ENCODE measurements at regions not wholly inside any gene's neighbourhood (a gene's known extent, or its start where the extent isn't known, plus 50 kb on each side); places are given as distances from the start of the nearest gene placed in this dataset.
"Not testable (repeated sequence)": the region's sequence is repeated elsewhere in the genome, so short reads cannot be mapped to it uniquely, and the experiment has no call there.

DNA sequence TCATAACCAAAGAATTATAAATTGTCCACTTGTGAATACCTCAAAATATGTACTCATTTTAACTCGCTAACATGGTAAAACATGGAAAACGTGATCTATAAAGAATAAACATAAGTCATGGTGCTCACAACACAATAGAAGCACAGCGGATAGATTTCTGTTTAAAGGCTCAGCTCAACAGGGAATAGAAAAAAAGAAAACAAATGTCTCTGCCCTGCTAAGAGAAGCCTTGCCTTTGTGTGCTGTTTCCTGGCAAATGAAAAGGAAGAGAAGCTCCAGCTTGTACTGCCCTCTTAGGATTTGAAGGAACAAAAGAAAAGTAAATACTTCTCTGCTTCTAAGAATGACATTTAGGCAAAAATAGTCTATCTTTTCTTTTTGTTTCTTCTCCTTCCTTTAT, 121.0 kb upstream of the KRR1 start:
- no peak for ATAC-seq (ENCODE audit: poor library complexity)
- intact Hi-C loops (cut with DNase I): no loop called here
- DNase-seq: no peak

DNA sequence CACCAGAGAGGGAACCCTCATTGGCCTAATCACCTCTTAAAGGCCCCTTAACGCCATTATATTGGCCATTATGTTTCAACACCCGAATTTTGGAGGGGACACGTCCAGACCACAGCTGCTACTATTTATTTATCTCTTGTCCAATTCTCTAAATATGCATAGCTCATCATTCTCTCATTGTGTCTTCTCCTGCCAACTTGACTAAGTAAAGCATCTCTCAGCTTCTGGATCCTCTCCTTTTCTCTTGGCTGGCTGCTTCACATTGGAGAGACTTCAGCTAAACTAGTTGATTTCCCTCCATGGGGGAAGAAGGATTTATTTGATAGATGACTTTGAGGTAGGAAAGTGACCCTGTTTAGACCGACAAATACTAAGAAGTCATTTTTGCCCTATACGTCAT, 120.4 kb upstream of the KRR1 start:
- intact Hi-C loops (cut with DNase I): no loop called here
- ATAC-seq (ENCODE audit: poor library complexity): no peak
- DNase-seq: no peak

DNA sequence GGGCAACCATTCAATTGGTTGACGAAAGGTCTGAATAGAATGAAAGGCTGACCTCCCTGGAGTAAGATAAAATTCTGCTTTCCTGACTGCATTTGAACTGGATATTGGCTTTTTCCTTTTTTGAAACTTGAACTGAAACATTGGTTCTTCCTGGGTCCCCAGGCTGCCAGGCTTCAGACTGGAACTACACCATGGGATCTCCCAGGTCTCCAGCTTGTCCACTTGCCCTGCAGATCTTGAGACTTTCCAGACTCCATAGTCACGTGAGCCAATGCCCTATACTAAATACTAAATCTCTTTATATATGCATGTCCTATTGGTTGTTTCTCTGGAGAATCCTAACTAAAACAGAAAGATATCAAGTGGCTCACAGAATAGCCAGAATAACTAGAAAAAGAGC, 118.7 kb upstream of the KRR1 start:
- no peak for DNase-seq
- no peak for ATAC-seq (ENCODE audit: poor library complexity)
- intact Hi-C loops (cut with DNase I): no loop called here

DNA sequence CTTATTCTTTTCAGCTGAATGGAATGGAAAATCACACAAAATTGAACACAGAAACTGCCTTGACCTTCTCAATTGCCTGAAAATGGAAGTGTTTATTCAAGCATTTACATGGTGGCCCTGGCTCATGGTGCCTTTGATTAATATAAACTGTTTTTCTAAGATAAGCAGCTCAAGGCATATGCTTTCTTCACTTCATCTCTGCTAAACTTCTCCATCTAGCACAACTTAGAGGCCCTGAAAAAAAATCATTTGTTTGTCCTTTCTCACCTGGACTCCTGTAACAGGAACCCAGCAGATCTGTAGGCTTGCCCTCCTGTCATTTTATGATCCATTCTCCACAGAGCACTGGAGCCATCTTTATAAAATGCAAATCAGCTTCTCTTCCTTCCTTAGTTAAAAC, 117.5 kb upstream of the KRR1 start:
- ATAC-seq (ENCODE audit: poor library complexity) (no peak), DNase-seq (no peak)
- intact Hi-C loops (cut with DNase I): loop anchor here (10.0 kb wide), 1 partner anchor 406 kb away; the partner anchor contains the start of gene PHLDA1

DNA sequence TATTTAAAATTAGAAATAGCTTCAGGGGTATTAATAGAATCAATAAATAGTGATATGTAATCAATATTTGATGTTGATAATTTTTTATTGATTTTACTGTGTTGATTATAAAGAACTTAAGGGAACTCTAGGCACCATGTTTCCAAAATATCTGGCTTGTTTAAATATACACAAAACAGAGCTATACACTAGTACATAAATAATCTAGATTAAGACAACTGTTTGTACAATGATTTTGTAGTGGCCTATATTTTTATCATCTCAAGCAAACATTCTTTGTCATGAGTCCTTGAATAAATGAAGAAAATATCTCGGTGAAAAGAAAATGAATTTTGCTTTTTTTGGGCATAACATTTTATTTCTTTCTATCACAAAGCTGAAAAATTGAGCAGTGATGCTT, 117.1 kb upstream of the KRR1 start:
- DNase-seq (no peak), ATAC-seq (ENCODE audit: poor library complexity) (no peak)
- intact Hi-C loops (cut with DNase I): loop anchor here (10.0 kb wide), 1 partner anchor 406 kb away; the partner anchor contains the start of gene PHLDA1

DNA sequence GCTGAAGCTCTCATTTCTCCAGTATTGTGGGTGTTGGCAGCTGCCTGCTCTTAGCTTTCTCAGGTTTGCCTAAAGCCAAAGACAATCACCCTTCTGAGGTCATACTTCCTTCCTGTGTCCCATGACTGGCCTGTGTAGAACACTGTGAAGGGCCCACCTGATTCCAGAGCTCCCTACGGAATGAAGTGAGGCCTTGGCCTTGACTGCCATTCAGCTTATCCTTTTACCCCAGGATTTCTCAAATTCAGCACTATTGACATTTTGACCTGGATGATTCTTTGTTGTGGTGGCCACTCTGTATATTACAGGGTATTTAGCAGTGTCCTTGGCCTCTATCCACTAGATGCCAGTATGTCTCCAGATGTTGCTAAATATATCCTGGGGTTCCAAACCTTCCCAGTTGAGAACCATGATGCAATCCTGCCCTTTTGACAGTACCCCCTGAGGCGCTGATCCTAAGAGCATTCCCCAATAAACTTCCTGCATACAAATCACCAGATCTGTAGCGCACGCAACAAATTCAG, 112.3 kb upstream of the KRR1 start:
- no peak for DNase-seq

DNA sequence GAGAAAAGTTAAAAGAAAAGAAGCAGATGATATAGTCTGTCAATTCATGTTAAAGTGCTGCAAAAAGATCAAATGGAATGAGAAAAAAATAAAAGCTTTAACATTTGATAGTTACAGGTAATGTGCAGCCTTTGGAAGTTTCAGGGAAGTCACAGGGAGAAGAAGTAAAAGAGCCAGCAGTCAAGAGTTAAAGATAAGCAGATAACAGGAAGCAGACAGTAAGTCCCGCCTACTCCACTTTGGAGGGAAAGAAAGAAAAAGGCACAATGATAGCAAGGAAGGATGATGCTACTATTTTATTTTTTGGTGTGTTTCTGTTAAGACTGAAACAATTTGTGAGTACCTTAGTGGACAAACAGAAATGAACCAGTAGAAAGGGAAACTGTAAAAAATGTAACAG, 111.1 kb upstream of the KRR1 start:
- DNase-seq (no peak), ATAC-seq (ENCODE audit: poor library complexity) (no peak)
- intact Hi-C loops (cut with DNase I): loop anchor here (10.0 kb wide), 1 partner anchor 412 kb away; the partner anchor contains the start of gene PHLDA1

More for the DNA sequence above, 112.3 kb upstream of the KRR1 start:
- intact Hi-C loops (cut with DNase I): loop anchor here (10.0 kb wide), 1 partner anchor 411 kb away; the partner anchor contains the start of gene PHLDA1
- ATAC-seq (ENCODE audit: poor library complexity): peak; percentile 91

DNA sequence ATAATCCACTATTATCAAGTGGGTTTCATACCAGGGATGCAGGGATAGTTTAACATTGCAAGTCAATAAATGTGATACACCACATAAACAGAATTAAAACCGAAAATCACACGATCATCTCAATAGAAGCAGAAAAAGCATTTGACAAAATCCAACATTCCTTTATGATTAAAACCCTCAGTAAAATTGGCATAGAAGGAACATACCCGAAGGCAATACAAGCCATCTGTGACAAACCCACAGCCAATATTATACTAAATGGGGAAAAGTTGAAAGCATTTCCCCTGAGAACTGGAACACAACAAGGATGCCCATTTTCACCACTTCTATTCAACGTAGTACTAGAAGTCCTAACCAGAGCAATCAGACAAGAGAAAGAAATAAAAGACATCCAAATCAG, 103.0 kb upstream of the KRR1 start:
- intact Hi-C loops (cut with DNase I); DNase-seq: not testable (repeated sequence)

DNA sequence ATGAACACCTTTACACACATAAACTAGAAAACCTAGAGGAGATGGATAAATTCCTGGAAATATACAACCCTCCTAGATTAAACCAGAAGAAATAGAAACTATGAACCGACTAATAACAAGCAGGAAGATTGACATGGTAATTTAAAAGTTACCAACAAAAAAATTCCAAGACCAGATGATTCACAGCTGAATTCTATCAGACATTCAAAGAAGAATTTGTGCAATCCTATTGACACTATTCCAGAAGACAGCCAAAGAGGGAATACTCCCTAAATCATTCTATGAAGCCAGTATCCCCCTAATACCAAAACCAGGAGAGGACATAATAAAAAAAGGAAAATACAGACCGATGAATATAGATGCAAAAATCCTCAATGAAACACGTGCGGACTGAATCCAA, 102.6 kb upstream of the KRR1 start:
- ATAC-seq (ENCODE audit: poor library complexity): no peak

More for the DNA sequence above, 103.0 kb upstream of the KRR1 start:
- not testable (repeated sequence) for ATAC-seq (ENCODE audit: poor library complexity)

DNA sequence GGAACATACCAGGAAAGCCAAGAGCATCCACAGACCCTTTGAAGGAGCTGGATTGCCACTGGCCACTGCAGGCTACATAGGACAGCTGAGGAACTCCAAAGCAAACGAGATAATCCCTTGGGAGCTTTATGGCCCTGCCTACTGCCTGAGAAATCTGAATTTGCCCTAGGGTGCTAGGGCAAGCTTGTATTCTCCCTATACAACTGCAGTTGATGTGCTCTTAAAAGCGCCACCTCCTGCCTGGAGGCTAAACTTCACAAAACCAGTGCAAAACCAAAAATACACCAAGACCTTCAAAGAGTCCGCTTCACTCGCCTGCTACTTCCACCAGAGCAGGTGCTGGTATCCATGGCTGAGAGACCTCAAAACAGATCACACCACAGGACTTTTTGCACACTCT, 99.6 kb upstream of the KRR1 start:
- DNase-seq (no peak), ATAC-seq (ENCODE audit: poor library complexity) (no peak)
- intact Hi-C loops (cut with DNase I): no loop called here

More for the DNA sequence above, 102.6 kb upstream of the KRR1 start:
- no peak for DNase-seq
- intact Hi-C loops (cut with DNase I): no loop called here

DNA sequence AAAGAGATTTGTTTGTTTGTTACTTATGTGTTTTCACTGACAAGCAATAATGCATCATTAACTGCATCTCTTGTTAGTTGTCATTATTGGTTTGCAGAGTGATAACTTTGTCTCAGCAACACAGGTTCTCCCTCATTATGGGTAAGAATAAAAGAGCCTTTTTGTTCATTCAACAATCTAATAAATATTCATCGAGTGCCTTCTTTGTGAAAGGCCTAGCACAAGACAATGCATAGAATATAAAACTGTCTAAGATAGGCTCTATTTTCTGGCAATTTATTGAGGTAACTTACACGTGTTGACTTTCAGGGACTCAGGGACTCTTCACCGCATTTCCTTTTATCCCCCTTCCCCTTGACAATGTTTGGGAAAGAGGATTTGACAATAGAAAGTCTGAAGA, 95.5 kb upstream of the KRR1 start:
- ATAC-seq (ENCODE audit: poor library complexity) (no peak), DNase-seq (no peak)
- intact Hi-C loops (cut with DNase I): no loop called here

DNA sequence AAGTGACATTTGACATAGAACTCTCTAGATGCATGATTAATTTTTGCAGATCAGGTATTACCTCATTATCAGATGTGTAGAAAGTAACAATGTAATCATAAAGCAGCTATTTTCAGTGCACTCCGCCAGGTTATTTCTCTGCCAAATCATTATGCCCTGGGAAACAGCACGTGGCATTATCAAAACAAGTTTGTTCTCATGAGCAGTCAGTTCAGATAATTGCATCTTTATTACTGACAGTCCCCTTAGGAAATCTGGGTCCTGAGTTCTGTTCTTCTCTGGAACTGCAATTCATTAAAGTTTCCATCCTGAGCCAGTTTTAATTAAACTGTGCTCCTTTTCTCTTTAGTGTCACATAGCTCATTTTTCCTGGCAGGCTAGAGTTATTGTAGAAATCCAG, 94.7 kb upstream of the KRR1 start:
- intact Hi-C loops (cut with DNase I): no loop called here
- DNase-seq (no peak), ATAC-seq (ENCODE audit: poor library complexity) (no peak)

DNA sequence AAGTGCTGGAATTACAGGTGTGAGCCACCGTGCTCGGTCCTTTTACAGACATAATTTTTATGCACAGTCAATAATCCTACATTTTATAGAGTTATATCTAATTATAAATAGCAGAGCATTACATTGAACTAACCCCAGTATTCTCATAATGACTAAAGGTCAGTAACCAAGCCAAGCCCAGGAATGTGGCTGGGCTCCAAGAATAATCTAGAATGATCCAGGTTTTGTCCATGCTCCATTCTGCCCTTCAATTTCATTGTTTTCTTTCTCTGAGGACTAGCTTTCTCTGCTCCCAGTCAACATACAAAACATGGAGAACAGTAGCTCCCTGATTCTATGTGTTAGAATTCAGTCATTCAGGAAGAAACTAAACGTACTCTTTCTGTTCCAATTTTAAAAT, 92.1 kb upstream of the KRR1 start:
- ATAC-seq (ENCODE audit: poor library complexity): no peak
- DNase-seq: no peak
- intact Hi-C loops (cut with DNase I): no loop called here

DNA sequence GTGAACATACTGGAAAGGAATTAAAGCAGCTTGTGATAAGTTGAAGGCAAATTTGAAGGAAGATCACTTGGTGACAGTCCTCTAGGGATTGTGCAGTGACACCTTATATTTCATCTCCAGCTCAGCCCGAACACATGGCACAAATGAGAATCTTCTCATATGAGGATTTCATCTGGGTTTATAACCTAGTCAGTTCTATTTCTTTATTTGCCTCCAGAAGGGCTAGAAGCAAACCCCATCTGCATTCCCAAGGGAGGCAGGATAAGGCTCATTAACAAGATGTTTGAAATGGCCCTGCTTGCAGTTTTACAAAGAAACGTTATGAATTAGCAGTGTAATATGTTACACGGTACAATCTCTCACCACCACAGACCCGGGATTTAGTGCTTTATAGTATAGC, 90.7 kb upstream of the KRR1 start:
- ATAC-seq (ENCODE audit: poor library complexity) (no peak), DNase-seq (no peak)
- intact Hi-C loops (cut with DNase I): no loop called here

DNA sequence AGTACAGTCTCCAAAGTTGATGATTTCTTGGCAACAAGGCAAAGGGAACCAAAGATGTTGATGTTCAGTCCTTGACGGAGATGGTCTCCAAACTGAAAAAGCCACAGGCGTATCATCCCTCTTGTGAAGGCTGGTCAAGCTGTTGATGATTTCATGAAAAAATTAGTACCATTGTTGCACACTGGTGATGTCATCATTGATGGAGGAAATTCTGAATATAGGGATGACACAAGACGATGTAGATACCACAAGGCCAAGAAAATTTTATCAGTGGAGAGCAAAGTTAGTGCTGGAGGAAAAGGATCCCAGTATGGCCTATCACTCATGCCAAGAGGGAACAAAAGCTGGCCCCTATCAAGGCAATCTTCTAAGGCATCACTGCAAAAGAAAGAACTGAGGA, 88.7 kb upstream of the KRR1 start:
- intact Hi-C loops (cut with DNase I): no loop called here
- DNase-seq (no peak), ATAC-seq (ENCODE audit: poor library complexity) (no peak)

DNA sequence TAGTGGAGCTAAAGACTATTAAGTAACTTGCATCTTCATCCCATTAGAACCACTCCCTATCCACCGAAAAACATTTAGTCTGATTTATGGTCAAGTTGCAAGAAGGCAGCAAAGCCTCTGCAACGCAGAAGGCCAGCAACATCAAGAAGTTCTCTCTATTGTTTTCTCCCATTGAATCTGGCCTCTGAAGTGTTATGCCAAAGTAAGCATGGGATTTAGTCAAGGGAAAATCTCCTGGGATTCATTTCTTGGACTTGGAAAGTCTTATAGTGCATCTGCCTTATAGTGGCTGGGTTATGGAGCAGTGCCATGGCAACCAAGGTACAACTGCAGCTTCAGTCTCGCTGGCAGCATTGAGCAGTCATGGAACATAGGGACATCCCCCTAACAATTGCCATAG, 87.7 kb upstream of the KRR1 start:
- intact Hi-C loops (cut with DNase I): no loop called here
- DNase-seq (no peak), ATAC-seq (ENCODE audit: poor library complexity) (no peak)

DNA sequence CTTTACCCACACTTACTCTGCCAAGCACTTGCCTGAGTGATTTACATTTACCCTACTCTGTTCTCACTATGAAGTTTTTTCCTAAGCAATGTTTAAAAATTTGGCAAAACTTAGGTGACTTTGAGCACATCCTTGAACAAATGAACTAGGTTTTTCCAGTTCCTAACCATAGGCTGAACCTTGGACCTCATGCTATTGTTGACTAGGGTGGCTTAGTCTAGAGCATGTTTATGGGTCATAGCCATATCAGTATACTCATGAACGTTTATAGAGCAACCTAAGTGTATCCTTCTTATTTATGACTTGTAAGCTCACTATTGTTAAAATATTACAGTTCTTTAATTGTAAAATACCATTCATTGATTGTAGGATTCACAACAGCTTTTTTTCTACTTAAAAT, 85.0 kb upstream of the KRR1 start:
- ATAC-seq (ENCODE audit: poor library complexity): no peak
- DNase-seq: no peak
- intact Hi-C loops (cut with DNase I): no loop called here

DNA sequence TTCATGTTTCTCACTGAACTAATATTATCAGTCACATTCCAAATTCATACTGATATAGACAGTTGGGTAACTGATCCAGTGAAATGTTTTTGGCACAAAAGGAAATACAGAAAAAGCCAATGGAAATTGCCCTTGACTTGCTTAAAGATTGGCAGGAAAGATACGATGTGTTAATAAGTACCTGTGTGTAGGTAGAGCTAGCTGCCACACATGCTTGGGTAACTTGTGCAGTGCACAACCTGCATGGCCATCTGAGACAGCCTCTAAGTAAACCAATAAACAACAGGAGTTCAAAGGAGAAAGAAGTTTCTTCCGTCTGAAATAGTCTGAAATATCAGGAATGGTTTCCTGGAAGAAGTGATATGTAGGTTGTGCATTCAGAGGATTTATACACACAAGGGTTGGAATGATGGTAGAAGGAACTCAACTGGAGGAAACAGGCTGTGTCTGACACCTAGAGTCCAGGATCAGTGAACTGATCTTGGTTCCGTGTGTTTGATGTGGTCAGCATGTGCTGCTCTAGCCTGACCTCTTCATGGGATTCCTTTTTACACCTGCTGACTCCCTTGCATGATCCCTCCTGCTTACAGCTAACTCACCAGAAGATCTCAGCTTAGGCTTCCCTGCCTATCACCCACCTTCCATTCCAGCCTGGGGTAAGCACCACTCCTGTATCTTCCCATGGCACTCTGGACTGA, 81.4 kb upstream of the KRR1 start:
- intact Hi-C loops (cut with DNase I): no loop called here
- DNase-seq (no peak), ATAC-seq (ENCODE audit: poor library complexity) (no peak)

DNA sequence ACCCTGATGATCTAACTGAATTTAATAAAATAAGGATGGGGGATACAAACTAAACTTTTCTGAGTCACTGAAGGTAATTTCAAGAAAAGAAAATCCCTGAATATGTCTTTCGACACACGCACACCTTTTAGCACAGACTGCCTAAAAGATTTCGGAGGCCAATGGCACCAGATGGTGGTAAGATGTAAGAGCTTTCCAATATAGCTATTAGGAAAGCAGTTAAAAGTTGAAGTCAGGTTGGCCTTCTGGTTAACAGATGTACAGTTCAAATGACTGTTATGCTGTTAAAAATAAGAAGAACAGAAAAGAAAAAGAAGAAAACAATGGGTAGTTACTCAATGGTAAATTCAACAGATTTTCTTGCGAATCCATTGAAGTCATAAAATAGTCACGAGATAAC, 80.7 kb upstream of the KRR1 start:
- no peak for ATAC-seq (ENCODE audit: poor library complexity)
- DNase-seq: no peak
- intact Hi-C loops (cut with DNase I): no loop called here

DNA sequence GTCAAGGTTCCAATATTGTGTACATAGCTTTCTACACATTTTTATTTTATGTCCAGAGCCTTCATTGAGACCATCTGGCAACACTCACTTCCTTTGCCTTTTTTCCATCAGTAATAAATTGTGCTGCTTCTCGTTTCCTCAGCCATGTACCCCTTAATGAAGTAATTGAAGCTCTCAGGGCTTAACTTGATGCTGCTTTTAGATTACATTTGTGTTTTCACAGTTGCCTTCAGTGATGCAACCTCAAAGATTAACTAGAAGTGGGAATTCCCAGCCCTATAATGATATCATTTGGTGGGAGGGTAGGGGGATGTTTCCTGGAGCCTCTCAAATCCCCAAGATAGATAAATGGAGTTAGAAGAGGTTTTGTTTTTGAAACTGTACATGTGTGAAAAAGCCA, 80.2 kb upstream of the KRR1 start:
- ATAC-seq (ENCODE audit: poor library complexity): no peak
- intact Hi-C loops (cut with DNase I): no loop called here
- DNase-seq: no peak

DNA sequence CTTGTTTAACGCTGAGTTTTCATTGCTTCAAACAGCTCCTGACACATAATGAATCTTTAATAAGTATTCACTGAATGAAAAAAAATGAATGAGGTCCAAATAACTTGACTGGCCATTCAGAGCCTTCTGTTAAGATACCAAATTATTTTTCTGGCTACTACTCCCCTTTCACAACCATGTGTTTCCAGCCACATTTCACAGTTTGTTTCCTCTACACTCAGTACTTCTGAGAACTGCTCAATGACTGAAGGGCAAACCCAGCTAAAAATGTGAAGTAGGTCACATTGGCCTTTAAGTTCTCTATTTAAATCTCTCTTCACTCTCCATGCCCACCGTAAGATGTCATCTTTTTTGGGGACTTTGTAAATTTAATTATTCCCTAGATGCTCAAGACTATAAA, 78.4 kb upstream of the KRR1 start:
- intact Hi-C loops (cut with DNase I): no loop called here
- DNase-seq (no peak), ATAC-seq (ENCODE audit: poor library complexity) (no peak)
